A549 (cell line): ENCODE measurements at regions not wholly inside any gene's neighbourhood (a gene's known extent, or its start where the extent isn't known, plus 50 kb on each side); places are given as distances from the start of the nearest gene placed in this dataset.

Experiments used
- EP300 ChIP-seq, 2 experiments: fragments of >200 bp; sonication (Bioruptor Twin); formaldehyde crosslinking; IDR thresholded peaks; 2 replicates in 1 of 2; 3 replicates in 1 of 2; pipeline ENCODE4 v1.6.1; 2016 to 2017
- MAFK ChIP-seq: fragments of 450-650 bp; IDR thresholded peaks from 2 replicates; pipeline ENCODE4 v1.6.1; 2014; ENCODE audit not compliant: partially characterized antibody
- POLR2A ChIP-seq: IDR thresholded peaks from 2 replicates; pipeline ENCODE4 v1.6.1; 2012; ENCODE audit warnings: mild to moderate bottlenecking, low read length
- TF ChIP-seq, protein P1 (sequence below): IDR thresholded peaks from 2 replicates; pipeline ENCODE4 v1.6.1; 2012
- TF ChIP-seq, protein P2 (sequence below): fragments of >200 bp; sonication (Bioruptor Twin); formaldehyde crosslinking; IDR thresholded peaks from 3 replicates; pipeline ENCODE4 v1.5.1; 2016

- no peak for TF ChIP-seq MAFK
- no peak for TF ChIP-seq POLR2A
- TF ChIP-seq, protein P1, sequence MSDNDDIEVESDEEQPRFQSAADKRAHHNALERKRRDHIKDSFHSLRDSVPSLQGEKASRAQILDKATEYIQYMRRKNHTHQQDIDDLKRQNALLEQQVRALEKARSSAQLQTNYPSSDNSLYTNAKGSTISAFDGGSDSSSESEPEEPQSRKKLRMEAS: no peak
- TF ChIP-seq, protein P2, sequence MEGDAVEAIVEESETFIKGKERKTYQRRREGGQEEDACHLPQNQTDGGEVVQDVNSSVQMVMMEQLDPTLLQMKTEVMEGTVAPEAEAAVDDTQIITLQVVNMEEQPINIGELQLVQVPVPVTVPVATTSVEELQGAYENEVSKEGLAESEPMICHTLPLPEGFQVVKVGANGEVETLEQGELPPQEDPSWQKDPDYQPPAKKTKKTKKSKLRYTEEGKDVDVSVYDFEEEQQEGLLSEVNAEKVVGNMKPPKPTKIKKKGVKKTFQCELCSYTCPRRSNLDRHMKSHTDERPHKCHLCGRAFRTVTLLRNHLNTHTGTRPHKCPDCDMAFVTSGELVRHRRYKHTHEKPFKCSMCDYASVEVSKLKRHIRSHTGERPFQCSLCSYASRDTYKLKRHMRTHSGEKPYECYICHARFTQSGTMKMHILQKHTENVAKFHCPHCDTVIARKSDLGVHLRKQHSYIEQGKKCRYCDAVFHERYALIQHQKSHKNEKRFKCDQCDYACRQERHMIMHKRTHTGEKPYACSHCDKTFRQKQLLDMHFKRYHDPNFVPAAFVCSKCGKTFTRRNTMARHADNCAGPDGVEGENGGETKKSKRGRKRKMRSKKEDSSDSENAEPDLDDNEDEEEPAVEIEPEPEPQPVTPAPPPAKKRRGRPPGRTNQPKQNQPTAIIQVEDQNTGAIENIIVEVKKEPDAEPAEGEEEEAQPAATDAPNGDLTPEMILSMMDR: no peak
- TF ChIP-seq EP300 (IDR thresholded peaks at IDR 0.05): no peak
These were observed 110.6 kb upstream of the IMMP2L start for GRCh38 chr7:111672901-111673300.
